ENCODE measurements at regions not wholly inside any gene's neighbourhood (a gene's known extent, or its start where the extent isn't known, plus 50 kb on each side); places are given as distances from the start of the nearest gene placed in this dataset.
"Not testable (repeated sequence)": the region's sequence is repeated elsewhere in the genome, so short reads cannot be mapped to it uniquely, and the experiment has no call there.

GRCh38 chr2:152255918-152256317 is 79.1 kb upstream of the FMNL2 start:
- TF ChIP-seq SPI1 (IDR thresholded peaks at IDR 0.05; ENCODE audit: low read depth, low read length), result no peak
- FAIRE-seq (no peak), DNase-seq (ENCODE audit: insufficient read length, low spot score) (no peak)

GRCh38 chr2:152260939-152261338 is 74.0 kb upstream of the FMNL2 start:
- peak; percentile 28 for FAIRE-seq
- TF ChIP-seq TAF1 (IDR thresholded peaks at IDR 0.05; ENCODE audit: low read depth, low read length) (no peak), POLR2A (IDR thresholded peaks at IDR 0.05; ENCODE audit: low read depth, low read length) (no peak), PAX5 (IDR thresholded peaks at IDR 0.05; ENCODE audit: insufficient read depth, low read length, severe bottlenecking) (no peak), POU2F2 (IDR thresholded peaks at IDR 0.05; ENCODE audit: low read depth, low read length) (no peak), SPI1 (IDR thresholded peaks at IDR 0.05; ENCODE audit: low read depth, low read length) (no peak), POLR2AphosphoS5 (IDR thresholded peaks at IDR 0.05; ENCODE audit: low read depth, low read length) (no peak)
- no peak for DNase-seq (ENCODE audit: insufficient read length, low spot score)

DNA sequence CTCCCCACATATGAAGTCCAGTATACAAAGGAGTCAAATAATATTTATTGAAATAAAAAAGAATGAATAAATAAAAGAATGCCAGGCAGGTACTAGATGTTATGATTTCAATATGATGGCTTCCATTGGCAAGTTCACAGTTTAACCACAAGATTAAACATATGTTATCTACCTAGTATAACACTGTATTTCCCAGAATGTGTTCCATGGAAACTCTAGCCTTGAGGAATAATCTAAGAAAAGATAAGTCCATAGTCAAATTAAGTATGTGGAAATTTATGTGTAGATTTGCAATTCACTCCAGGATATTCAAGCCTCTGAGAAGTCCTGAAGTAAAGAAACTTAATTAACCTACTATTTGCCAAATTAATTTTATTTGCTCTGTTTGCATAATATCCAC is 71.1 kb upstream of the FMNL2 start:
- FAIRE-seq (no peak), DNase-seq (ENCODE audit: insufficient read length, low spot score) (no peak)
- TF ChIP-seq SPI1 (IDR thresholded peaks at IDR 0.05; ENCODE audit: low read depth, low read length), result no peak

GRCh38 chr2:152273732-152274260 is 61.2 kb upstream of the FMNL2 start:
- not testable (repeated sequence) for DNase-seq (ENCODE audit: insufficient read length, low spot score); FAIRE-seq

DNA sequence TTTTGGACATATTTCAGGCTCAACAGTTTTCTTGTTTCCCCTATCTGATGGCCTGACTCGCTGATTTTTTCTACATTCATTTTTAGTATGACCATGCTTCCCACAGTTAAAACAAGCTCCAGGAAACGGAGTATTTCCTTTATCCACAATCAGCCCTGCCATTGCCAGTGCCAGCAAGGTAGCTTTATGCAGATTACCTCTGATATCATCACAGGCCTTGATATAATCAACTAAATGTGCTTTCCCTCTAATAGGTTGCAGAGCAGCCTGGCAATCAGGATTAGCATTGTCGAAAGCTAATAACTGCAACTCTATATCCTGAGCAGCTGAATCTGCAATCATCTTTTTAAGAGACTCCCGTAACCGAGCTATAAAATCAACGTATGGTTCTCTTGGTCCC is 57.1 kb upstream of the FMNL2 start:
- not testable (repeated sequence) for DNase-seq (ENCODE audit: insufficient read length, low spot score); FAIRE-seq

DNA sequence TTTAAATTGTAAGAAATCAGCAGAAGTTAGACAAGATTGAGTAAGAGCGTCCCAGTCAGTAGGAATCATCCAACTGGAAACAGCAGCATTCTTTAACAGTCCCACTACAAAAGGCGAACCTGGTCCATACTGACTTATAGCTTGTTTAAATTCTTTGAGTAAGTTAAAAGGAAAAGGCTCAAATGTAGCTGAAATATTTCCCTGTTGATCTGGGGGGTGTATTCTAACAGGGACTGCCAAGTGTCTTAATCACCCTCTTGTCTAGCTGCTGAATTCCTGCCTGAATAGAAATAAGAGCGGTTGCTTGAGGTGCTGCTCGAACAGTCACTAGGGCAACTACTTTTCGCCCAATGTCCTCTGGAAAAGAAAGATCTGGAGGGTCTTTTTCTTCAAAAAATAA is 56.4 kb upstream of the FMNL2 start:
- DNase-seq (ENCODE audit: insufficient read length, low spot score) (no peak), FAIRE-seq (no peak)
- TF ChIP-seq POU2F2 (IDR thresholded peaks at IDR 0.05; ENCODE audit: low read depth, low read length) (no peak), SPI1 (IDR thresholded peaks at IDR 0.05; ENCODE audit: low read depth, low read length) (no peak), PAX5 (IDR thresholded peaks at IDR 0.05; ENCODE audit: insufficient read depth, low read length, severe bottlenecking) (no peak), TAF1 (IDR thresholded peaks at IDR 0.05; ENCODE audit: low read depth, low read length) (no peak), POLR2A (IDR thresholded peaks at IDR 0.05; ENCODE audit: low read depth, low read length) (no peak), POLR2AphosphoS5 (IDR thresholded peaks at IDR 0.05; ENCODE audit: low read depth, low read length) (no peak)

DNA sequence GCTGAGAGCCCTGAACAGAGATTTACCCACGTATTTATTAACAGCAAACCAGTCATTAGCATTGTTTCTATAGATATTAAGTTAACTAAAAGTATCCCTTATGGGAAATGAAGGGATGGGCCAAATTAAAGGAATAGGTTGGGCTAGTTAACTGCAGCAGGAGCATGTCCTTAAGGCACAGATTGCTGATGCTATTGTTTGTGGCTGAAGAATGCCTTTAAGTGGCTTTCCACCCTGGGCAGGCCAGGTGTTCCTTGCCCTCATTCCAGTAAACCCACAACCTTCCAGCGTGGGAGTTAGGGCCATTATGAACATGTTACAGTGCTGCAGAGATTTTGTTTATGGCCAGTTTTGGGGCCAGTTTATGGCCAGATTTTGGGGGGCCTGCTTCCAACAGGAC is 55.6 kb upstream of the FMNL2 start:
- not testable (repeated sequence) for FAIRE-seq; DNase-seq (ENCODE audit: insufficient read length, low spot score)

DNA sequence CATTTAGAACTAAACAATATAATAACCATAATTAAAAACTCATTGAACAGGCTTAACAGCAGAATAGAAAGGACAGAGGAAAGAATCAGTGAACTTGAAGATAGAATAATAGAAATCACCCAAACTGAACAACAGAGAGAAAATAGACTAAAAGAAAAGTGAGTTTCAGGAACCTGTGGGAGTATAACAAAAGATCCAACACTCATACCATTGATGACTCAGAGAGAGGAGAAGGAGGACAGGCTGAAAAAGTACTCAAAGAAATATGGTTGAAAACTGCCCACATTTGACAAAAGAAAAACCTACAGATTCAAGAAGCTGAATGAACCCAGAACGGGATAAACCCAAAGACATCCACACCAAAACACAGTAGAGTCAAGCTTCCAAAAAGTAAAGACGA is 54.2 kb upstream of the FMNL2 start:
- FAIRE-seq (no peak), DNase-seq (ENCODE audit: insufficient read length, low spot score) (no peak)
- TF ChIP-seq POLR2A (IDR thresholded peaks at IDR 0.05; ENCODE audit: low read depth, low read length) (no peak), POU2F2 (IDR thresholded peaks at IDR 0.05; ENCODE audit: low read depth, low read length) (no peak), TAF1 (IDR thresholded peaks at IDR 0.05; ENCODE audit: low read depth, low read length) (no peak), SPI1 (IDR thresholded peaks at IDR 0.05; ENCODE audit: low read depth, low read length) (no peak), POLR2AphosphoS5 (IDR thresholded peaks at IDR 0.05; ENCODE audit: low read depth, low read length) (no peak), PAX5 (IDR thresholded peaks at IDR 0.05; ENCODE audit: insufficient read depth, low read length, severe bottlenecking) (no peak)

DNA sequence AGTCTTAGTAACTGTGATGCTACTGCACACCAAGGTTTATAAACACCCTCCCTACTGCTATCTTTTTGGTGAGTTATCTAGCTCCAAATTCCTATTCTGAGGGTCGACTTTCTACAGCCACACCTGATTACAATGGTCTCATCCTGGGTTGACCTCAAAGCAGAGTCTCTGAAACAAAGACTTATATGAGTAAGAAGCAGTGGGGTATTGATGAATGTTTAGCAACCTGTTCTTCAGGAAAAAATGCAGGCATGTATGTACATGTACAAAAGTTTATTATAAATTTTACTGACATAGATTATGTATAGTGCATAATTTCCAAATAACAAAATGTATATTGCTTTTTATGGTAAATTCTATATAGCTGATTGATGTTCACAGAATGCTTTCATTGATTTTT is 51.6 kb upstream of the FMNL2 start:
- no peak for DNase-seq (ENCODE audit: insufficient read length, low spot score)
- TF ChIP-seq POLR2AphosphoS5 (IDR thresholded peaks at IDR 0.05; ENCODE audit: low read depth, low read length), result no peak
- TF ChIP-seq TAF1 (IDR thresholded peaks at IDR 0.05; ENCODE audit: low read depth, low read length), result no peak
- TF ChIP-seq PAX5 (IDR thresholded peaks at IDR 0.05; ENCODE audit: insufficient read depth, low read length, severe bottlenecking), result no peak
- no peak for TF ChIP-seq SPI1 (IDR thresholded peaks at IDR 0.05; ENCODE audit: low read depth, low read length)
- no peak for TF ChIP-seq POLR2A (IDR thresholded peaks at IDR 0.05; ENCODE audit: low read depth, low read length)
- TF ChIP-seq POU2F2 (IDR thresholded peaks at IDR 0.05; ENCODE audit: low read depth, low read length), result no peak
- FAIRE-seq, result no peak

DNA sequence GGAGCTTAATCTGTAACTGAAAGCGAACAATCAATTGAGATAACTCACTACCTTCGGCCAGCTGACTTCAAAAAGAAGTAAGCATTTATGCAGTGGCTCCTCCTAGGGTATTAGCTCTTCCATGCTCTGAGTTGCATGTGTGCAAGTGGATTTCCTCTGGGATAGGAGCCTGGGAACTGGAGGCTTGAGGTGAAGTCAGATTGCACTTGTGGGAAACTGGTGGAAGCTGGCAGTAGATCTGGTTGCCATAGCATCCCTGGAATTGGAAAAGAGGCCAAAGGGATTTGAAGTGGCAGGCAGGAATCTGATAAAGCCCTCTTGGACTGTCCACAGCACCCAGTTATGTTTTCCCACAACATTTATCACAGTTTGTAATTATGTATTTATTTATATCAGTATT is 50.6 kb upstream of the FMNL2 start:
- DNase-seq (ENCODE audit: insufficient read length, low spot score) (no peak), FAIRE-seq (no peak)
- TF ChIP-seq POLR2A (IDR thresholded peaks at IDR 0.05; ENCODE audit: low read depth, low read length), result no peak
- TF ChIP-seq SPI1 (IDR thresholded peaks at IDR 0.05; ENCODE audit: low read depth, low read length), result no peak
- TF ChIP-seq POU2F2 (IDR thresholded peaks at IDR 0.05; ENCODE audit: low read depth, low read length), result no peak
- TF ChIP-seq TAF1 (IDR thresholded peaks at IDR 0.05; ENCODE audit: low read depth, low read length), result no peak
